CD14-positive monocyte (primary cell): ENCODE measurements at regions not wholly inside any gene's neighbourhood (a gene's known extent, or its start where the extent isn't known, plus 50 kb on each side); places are given as distances from the start of the nearest gene placed in this dataset.
"Not testable (repeated sequence)": the region's sequence is repeated elsewhere in the genome, so short reads cannot be mapped to it uniquely, and the experiment has no call there.

Experiments used
- DNase-seq, 3 donors: peaks; one replicate each; pipeline ENCODE4 v3.0.0-alpha.2; 2011 to 2022
- H2AFZ ChIP-seq: 2 replicates; pipeline ENCODE4 v1.6.0; 2012; ENCODE audit warnings: mild to moderate bottlenecking, low read depth, low read length, inconsistent platforms; ENCODE audit not compliant: insufficient read depth, poor library complexity, severe bottlenecking
- H3K27ac ChIP-seq, 2 donors: 1 replicate in 1 of 2; 2 replicates in 1 of 2; pipeline ENCODE4 v1.5.1; 2012 to 2013; ENCODE audit warnings: low read length in 2 of 2, control low read depth in 1 of 2, inconsistent platforms in 1 of 2, low read depth in 1 of 2, mild to moderate bottlenecking in 1 of 2
- H3K27me3 ChIP-seq, 2 donors: one replicate each; pipeline versions ENCODE4 v1.6.0 to v1.6.1; 2011 to 2013; ENCODE audit warnings: low read length in 2 of 2; ENCODE audit not compliant: control insufficient read depth in 2 of 2, insufficient read depth in 2 of 2
- H3K36me3 ChIP-seq, 2 donors: replicated peaks in 1 of 2; 1 replicate in 1 of 2; 2 replicates in 1 of 2; pipeline versions ENCODE4 v1.5.1 to v1.6.1; 2012 to 2013; ENCODE audit warnings: low read length in 2 of 2, control low read depth in 1 of 2, inconsistent platforms in 1 of 2, mild to moderate bottlenecking in 1 of 2; ENCODE audit not compliant: insufficient read depth in 2 of 2, control insufficient read depth in 1 of 2
- H3K4me1 ChIP-seq, 2 donors: 1 replicate in 1 of 2; 2 replicates in 1 of 2; pipeline versions ENCODE4 v1.5.1 to v1.6.1; 2012 to 2013; ENCODE audit warnings: low read length in 2 of 2, control low read depth in 1 of 2, inconsistent platforms in 1 of 2, mild to moderate bottlenecking in 1 of 2, moderate library complexity in 1 of 2; ENCODE audit not compliant: insufficient read depth in 2 of 2, control insufficient read depth in 1 of 2
- H3K4me2 ChIP-seq: replicated peaks from 2 replicates; pipeline ENCODE3; 2012; ENCODE audit warnings: low read length, moderate library complexity, mild to moderate bottlenecking; ENCODE audit not compliant: poor library complexity, severe bottlenecking; ENCODE audit errors: extremely low read depth
- H3K4me3 ChIP-seq, 3 experiments: fragments of 200-600 bp in 1 of 3; sonication (generic) in 1 of 3; replicated peaks in 1 of 3; 1 replicate in 2 of 3; 2 replicates in 1 of 3; pipeline ENCODE4 v1.5.1; 2011 to 2013; ENCODE audit warnings: low read length in 3 of 3, mild to moderate bottlenecking in 3 of 3, control low read depth in 2 of 3, low read depth in 2 of 3, inconsistent platforms in 1 of 3, moderate library complexity in 1 of 3
- H3K79me2 ChIP-seq: 2 replicates; pipeline ENCODE4 v1.6.0; 2012; ENCODE audit warnings: mild to moderate bottlenecking, control low read depth, inconsistent platforms, low read length, moderate library complexity; ENCODE audit not compliant: insufficient read depth
- H3K9ac ChIP-seq: 2 replicates; pipeline ENCODE4 v1.6.0; 2017; ENCODE audit warnings: low read length, mild to moderate bottlenecking; ENCODE audit not compliant: insufficient read depth, poor library complexity, severe bottlenecking
- H3K9me3 ChIP-seq, 2 donors: replicated peaks in 1 of 2; 1 replicate in 1 of 2; 2 replicates in 1 of 2; pipeline versions ENCODE4 v1.5.1 to v1.6.1; 2012 to 2013; ENCODE audit warnings: low read length in 2 of 2, control low read depth in 1 of 2; ENCODE audit not compliant: control insufficient read depth in 1 of 2, insufficient read depth in 1 of 2
- H4K20me1 ChIP-seq: 2 replicates; pipeline ENCODE4 v1.6.0; 2012; ENCODE audit warnings: mild to moderate bottlenecking, low read length, control low read depth, moderate library complexity; ENCODE audit not compliant: insufficient read depth
- H3K27ac Mint-ChIP-seq, 7 donors: one replicate each; pipeline ENCODE4 v1.8.0; 2020; ENCODE audit warnings: mild to moderate bottlenecking in 7 of 7, mixed read lengths in 7 of 7, moderate library complexity in 6 of 7, inconsistent platforms in 2 of 7
- H3K27me3 Mint-ChIP-seq, 3 donors: one replicate each; pipeline ENCODE4 v1.8.0; 2021 to 2022; ENCODE audit warnings: low read depth in 3 of 3, mild to moderate bottlenecking in 3 of 3, mixed read lengths in 3 of 3, moderate library complexity in 3 of 3, inconsistent platforms in 1 of 3
- H3K36me3 Mint-ChIP-seq, 2 donors: one replicate each; pipeline ENCODE4 v1.8.0; 2020; ENCODE audit warnings: mixed read lengths in 2 of 2, inconsistent platforms in 1 of 2, mild to moderate bottlenecking in 1 of 2
- H3K4me1 Mint-ChIP-seq: one replicate; pipeline ENCODE4 v1.8.0; 2020; ENCODE audit warnings: mild to moderate bottlenecking, mixed read lengths
- H3K4me3 Mint-ChIP-seq, 2 donors: one replicate each; pipeline ENCODE4 v1.8.0; 2020; ENCODE audit warnings: mild to moderate bottlenecking in 2 of 2, mixed read lengths in 2 of 2, moderate library complexity in 1 of 2
- H3K9me3 Mint-ChIP-seq, 7 donors: one replicate each; pipeline ENCODE4 v1.8.0; 2020 to 2022; ENCODE audit warnings: mixed read lengths in 7 of 7, mild to moderate bottlenecking in 6 of 7, moderate library complexity in 6 of 7, inconsistent platforms in 2 of 7
- CTCF ChIP-seq: fragments of 200-600 bp; IDR thresholded peaks from one replicate; pipeline ENCODE4 v1.8.0; 2022; ENCODE audit warnings: antibody characterized with exemption, mild to moderate bottlenecking
- WGBS: methylation state at CpG from one replicate; pipeline ENCODE4 v1.1.5; 2013; ENCODE audit warnings: missing lambda C conversion rate; ENCODE audit not compliant: insufficient coverage; 5-methylcytosine and 5-hydroxymethylcytosine counted together
- intact Hi-C, 2 donors: fragments of 100-400 bp; cut with micrococcal nuclease; formaldehyde crosslinking; loops; one replicate each; pipeline versions ENCODE4 v1.15.0 to v1.15.1; 2023

- TF ChIP-seq CTCF: no peak
- WGBS: 94% methylated on average over 2 of the region's 2 CpGs
Observed at GRCh38 chr12:91741932-91742331, 403.7 kb downstream of the BTG1 start.

DNA sequence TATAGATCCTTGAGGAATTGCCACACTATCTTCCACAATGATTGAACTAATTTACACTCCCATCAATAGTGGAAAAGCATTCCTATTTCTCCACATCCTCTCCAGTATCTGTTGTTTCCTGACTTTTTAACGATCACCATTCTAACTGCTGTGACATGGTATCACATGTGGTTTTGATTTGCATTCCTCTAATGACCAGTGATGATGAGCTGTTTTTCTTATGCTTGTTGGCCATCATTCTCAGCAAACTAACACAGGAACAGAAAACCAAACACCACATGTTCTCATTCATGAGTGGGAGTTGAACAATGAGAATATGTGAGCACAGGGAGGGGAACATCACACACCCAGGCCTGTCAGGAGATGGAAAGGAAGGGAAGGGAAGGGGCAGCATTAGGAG, 411.8 kb downstream of the BTG1 start:
- H3K36me3 ChIP-seq, H3K27ac Mint-ChIP-seq, H2AFZ ChIP-seq, H3K9ac ChIP-seq, H3K9me3 Mint-ChIP-seq, H3K9me3 ChIP-seq, H3K4me3 Mint-ChIP-seq, H3K27ac ChIP-seq, H3K27me3 ChIP-seq, H4K20me1 ChIP-seq, intact Hi-C loops, H3K4me1 Mint-ChIP-seq, DNase-seq, H3K27me3 Mint-ChIP-seq, H3K4me3 ChIP-seq, H3K4me1 ChIP-seq, H3K36me3 Mint-ChIP-seq, H3K4me2 ChIP-seq, H3K79me2 ChIP-seq: not testable (repeated sequence)
- no CpG with 5 or more reads among the region's 1 CpG for WGBS

More at GRCh38 chr12:91741932-91742331, 403.7 kb downstream of the BTG1 start:
- no peak overlapping the region for H3K4me3 Mint-ChIP-seq
- no peaks in the 10 kb centered on the region for H3K4me1 Mint-ChIP-seq
- no peak overlapping the region for H3K4me3 ChIP-seq
- no peaks in the 10 kb centered on the region for H4K20me1 ChIP-seq
- no peaks in the 10 kb centered on the region for H3K9me3 ChIP-seq
- no peak overlapping the region for H3K9ac ChIP-seq
- intact Hi-C loops: no loop called here
- H3K36me3 ChIP-seq: no peaks in the 10 kb centered on the region
- no peak overlapping the region for H3K27ac Mint-ChIP-seq
- peaks cover 0 to 2% (median 1%) of the 10 kb centered on the region in 7 donors for H3K9me3 Mint-ChIP-seq
- no peaks in the 10 kb centered on the region for H3K27me3 ChIP-seq
- no peaks in the 10 kb centered on the region for H3K4me1 ChIP-seq
- H3K36me3 Mint-ChIP-seq: no peaks in the 10 kb centered on the region
- no peak for DNase-seq
- peaks cover 0 to 2% (median 2%) of the 10 kb centered on the region in 3 donors for H3K27me3 Mint-ChIP-seq
- no peaks in the 10 kb centered on the region for H3K79me2 ChIP-seq
- no peak overlapping the region for H2AFZ ChIP-seq
- H3K27ac ChIP-seq: no peak overlapping the region
- H3K4me2 ChIP-seq: no peak overlapping the region
